Stimulated activated naive CD8-positive, alpha-beta T cell treated with anti-CD3 and anti-CD28 coated beads, Interleukin-15, Interleukin-2, amounts not matched to agents 100 U/mL and 50 U/mL, for 24 hours (primary cell): ENCODE measurements at regions not wholly inside any gene's neighbourhood (a gene's known extent, or its start where the extent isn't known, plus 50 kb on each side); places are given as distances from the start of the nearest gene placed in this dataset.

Experiments used
- ATAC-seq: fragments of 150-1000 bp; cut with Tn5 transposase; one replicate; pipeline ENCODE4 v1.10.0; 2021
- DNase-seq: peaks from one replicate; pipeline ENCODE4 v3.0.0; 2021

GRCh38 chr6:164554700-164555476 lies 754.5 kb downstream of the C6orf118 start:
- ATAC-seq (no peak), DNase-seq (no peak)

- DNase-seq: no peak
- ATAC-seq: no peak
Observed at GRCh38 chr6:164554226-164554625, 755.2 kb downstream of the C6orf118 start.

- DNase-seq (no peak), ATAC-seq (no peak)
Observed at GRCh38 chr6:164551706-164552105, 757.7 kb downstream of the C6orf118 start.

- ATAC-seq (no peak), DNase-seq (no peak)
Observed at GRCh38 chr6:164547076-164547475, 762.3 kb downstream of the C6orf118 start.

GRCh38 chr6:164546263-164546662 lies 763.1 kb downstream of the C6orf118 start:
- ATAC-seq: no peak
- no peak for DNase-seq

GRCh38 chr6:164534070-164534766 lies 775.2 kb downstream of the C6orf118 start:
- ATAC-seq: no peak
- no peak for DNase-seq

- no peak for ATAC-seq
- no peak for DNase-seq
Observed at GRCh38 chr6:164533045-164533362, 776.4 kb downstream of the C6orf118 start.

GRCh38 chr6:164532198-164533044 lies 777.0 kb downstream of the C6orf118 start:
- DNase-seq: no peak
- no peak for ATAC-seq

- DNase-seq: no peak
- ATAC-seq: no peak
Observed at GRCh38 chr6:164531736-164532135, 777.7 kb downstream of the C6orf118 start.

GRCh38 chr6:164528539-164528938 lies 780.9 kb downstream of the C6orf118 start:
- no peak for ATAC-seq
- DNase-seq: no peak

- ATAC-seq (no peak), DNase-seq (no peak)
Observed at GRCh38 chr6:164523087-164523654, 786.2 kb downstream of the C6orf118 start.

GRCh38 chr6:164520916-164521315 lies 788.5 kb downstream of the C6orf118 start:
- DNase-seq (no peak), ATAC-seq (no peak)

GRCh38 chr6:164507206-164507940 lies 802.0 kb downstream of the C6orf118 start:
- no peak for ATAC-seq
- DNase-seq: no peak

- ATAC-seq (no peak), DNase-seq (no peak)
Observed at GRCh38 chr6:164505425-164505824, 804.0 kb downstream of the C6orf118 start.

- DNase-seq (no peak), ATAC-seq (no peak)
Observed at GRCh38 chr6:164502833-164503232, 806.6 kb downstream of the C6orf118 start.

GRCh38 chr6:164495882-164496495 lies 813.4 kb downstream of the C6orf118 start:
- DNase-seq: no peak
- no peak for ATAC-seq

- no peak for ATAC-seq
Observed at GRCh38 chr6:164478426-164478825, 831.0 kb downstream of the C6orf118 start.

GRCh38 chr6:164477790-164478189 lies 831.6 kb downstream of the C6orf118 start:
- no peak for ATAC-seq

More at GRCh38 chr6:164478426-164478825, 831.0 kb downstream of the C6orf118 start:
- DNase-seq: no peak

GRCh38 chr6:164477101-164477500 lies 832.3 kb downstream of the C6orf118 start:
- DNase-seq: no peak
- no peak for ATAC-seq

More at GRCh38 chr6:164477790-164478189, 831.6 kb downstream of the C6orf118 start:
- DNase-seq: no peak

- ATAC-seq (no peak), DNase-seq (no peak)
Observed at GRCh38 chr6:164469276-164469949, 840.0 kb downstream of the C6orf118 start.

GRCh38 chr6:164455835-164456234 lies 853.6 kb downstream of the C6orf118 start:
- ATAC-seq: no peak

More at GRCh38 chr6:164455835-164456234, 853.6 kb downstream of the C6orf118 start:
- DNase-seq: no peak
